GM12872 (cell line): ENCODE measurements at regions not wholly inside any gene's neighbourhood (a gene's known extent, or its start where the extent isn't known, plus 50 kb on each side); places are given as distances from the start of the nearest gene placed in this dataset.
A peak's percentile ranks its signal among the peaks of the same experiment; 100 is the strongest.

Experiments
- TF ChIP-seq, protein P1 (sequence below): IDR thresholded peaks from 3 replicates; pipeline ENCODE4 v1.5.1; 2011; ENCODE audit warnings: low read depth, mild to moderate bottlenecking, low read length, moderate library complexity; ENCODE audit not compliant: insufficient read depth

DNA sequence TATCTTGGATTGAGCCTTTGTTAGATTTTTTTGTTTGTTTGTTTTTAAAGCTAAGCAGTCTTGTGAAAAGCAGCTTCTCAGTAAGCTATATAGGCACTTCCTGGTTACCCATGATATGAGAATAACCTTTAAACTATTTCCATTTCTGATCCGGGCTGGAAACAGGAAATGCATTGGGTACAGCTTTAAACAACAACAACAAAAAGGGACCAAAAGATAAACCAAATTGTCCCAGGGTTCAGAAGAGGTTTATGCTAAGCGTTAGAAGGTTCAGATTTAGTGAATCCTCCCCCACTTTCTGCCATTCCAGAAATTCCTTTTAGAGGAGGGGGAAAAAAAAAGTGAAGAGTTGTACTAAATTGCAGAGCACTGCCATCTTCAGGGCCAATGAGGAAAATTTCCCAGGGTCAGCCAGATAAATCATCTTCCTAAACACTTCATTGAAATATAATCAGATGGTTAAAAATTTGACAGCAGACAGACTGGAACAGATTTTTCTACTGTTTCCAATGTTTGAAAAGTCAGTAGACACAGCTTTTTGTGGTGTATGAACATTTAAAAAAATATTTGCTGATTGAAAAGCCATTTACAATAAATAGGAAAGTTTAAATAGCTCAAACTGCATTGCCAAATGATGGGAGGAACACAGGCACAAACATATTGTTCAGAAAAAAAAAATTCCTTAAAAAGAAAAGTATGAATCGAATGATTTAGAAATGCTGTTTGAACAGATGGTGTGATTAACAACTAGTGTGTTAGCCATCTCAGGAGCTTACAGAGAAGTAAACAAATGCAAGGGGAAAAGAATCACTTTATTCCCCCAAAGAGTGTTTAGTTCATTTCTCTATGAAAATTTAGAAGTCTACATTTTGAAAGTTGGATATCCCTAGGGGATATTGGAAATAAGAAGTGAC lies 189.9 kb upstream of the TANK start:
- TF ChIP-seq, protein P1, sequence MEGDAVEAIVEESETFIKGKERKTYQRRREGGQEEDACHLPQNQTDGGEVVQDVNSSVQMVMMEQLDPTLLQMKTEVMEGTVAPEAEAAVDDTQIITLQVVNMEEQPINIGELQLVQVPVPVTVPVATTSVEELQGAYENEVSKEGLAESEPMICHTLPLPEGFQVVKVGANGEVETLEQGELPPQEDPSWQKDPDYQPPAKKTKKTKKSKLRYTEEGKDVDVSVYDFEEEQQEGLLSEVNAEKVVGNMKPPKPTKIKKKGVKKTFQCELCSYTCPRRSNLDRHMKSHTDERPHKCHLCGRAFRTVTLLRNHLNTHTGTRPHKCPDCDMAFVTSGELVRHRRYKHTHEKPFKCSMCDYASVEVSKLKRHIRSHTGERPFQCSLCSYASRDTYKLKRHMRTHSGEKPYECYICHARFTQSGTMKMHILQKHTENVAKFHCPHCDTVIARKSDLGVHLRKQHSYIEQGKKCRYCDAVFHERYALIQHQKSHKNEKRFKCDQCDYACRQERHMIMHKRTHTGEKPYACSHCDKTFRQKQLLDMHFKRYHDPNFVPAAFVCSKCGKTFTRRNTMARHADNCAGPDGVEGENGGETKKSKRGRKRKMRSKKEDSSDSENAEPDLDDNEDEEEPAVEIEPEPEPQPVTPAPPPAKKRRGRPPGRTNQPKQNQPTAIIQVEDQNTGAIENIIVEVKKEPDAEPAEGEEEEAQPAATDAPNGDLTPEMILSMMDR = peak; percentile 42; the same call in 2 of the 3 replicates

- TF ChIP-seq, protein P1 = no peak
Observed at GRCh38 chr2:160973991-160974390, 186.2 kb upstream of the TANK start.

GRCh38 chr2:160974803-160975202 lies 185.4 kb upstream of the TANK start:
- TF ChIP-seq, protein P1 = no peak

DNA sequence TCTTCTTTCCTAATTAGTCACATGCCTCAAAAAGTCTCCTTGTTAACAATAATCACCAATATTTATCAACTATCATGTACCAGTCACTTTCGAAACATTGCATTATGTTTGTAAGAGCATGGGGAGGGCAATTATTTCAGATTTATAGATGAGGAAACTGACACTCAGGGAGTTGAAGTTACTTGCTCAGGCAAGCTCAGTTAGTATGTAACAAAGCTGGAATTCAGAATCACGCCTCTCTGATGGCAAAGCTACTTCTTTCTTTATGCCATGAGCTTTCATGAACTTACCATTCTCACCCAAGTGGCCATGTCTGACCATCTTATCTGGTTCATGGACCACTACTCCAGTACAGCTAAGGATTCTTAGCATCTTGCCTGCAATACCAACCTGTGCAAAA lies 183.4 kb upstream of the TANK start:
- TF ChIP-seq, protein P1 = no peak

GRCh38 chr2:160977376-160977775 lies 182.9 kb upstream of the TANK start:
- TF ChIP-seq, protein P1 = no peak

- TF ChIP-seq, protein P1 = no peak
Observed at GRCh38 chr2:160977854-160978253, 182.4 kb upstream of the TANK start.

- TF ChIP-seq, protein P1 = no peak
Observed at GRCh38 chr2:160984426-160985077, 175.7 kb upstream of the TANK start.
